Panc1 (cell line): ENCODE measurements at regions not wholly inside any gene's neighbourhood (a gene's known extent, or its start where the extent isn't known, plus 50 kb on each side); places are given as distances from the start of the nearest gene placed in this dataset.

Source experiments
- ATAC-seq: fragments of 200-7000 bp; cut with Tn5 transposase; 2 replicates; pipeline ENCODE4 v1.9.1; 2020; ENCODE audit warnings: mild to moderate bottlenecking, moderate library complexity
- BruUV-seq: library from RNA; stranded (reverse); fragments of 400-500 nt; replicated peaks from 2 replicates; lab custom pipeline; 2021; lab: Mats Ljungman, UMichigan
- CTCF ChIA-PET: fragments of 300-600 bp; sonication (Branson Sonifier 250); formaldehyde crosslinking; loops from one replicate; lab custom pipeline; 2022; ENCODE audit warnings: antibody characterized with exemption; lab: Charles Lee
- POLR2A ChIA-PET: fragments of 300-600 bp; sonication (Branson Sonifier 250); formaldehyde crosslinking; loops from one replicate; lab custom pipeline; 2022; ENCODE audit warnings: antibody characterized with exemption; lab: Charles Lee
- DNase-seq: peaks from one replicate; pipeline ENCODE4 v3.0.0-alpha.2; 2010; ENCODE audit warnings: low read depth, low spot score
- H3K27ac ChIP-seq: 2 replicates; pipeline ENCODE4 v1.5.1; 2011; ENCODE audit warnings: mild to moderate bottlenecking, low read length, inconsistent platforms
- H3K27me3 ChIP-seq: fragments of 200-500 bp; sonication (Bioruptor generic); 2 replicates; pipeline ENCODE4 v1.6.0; 2014; ENCODE audit warnings: low read length, inconsistent platforms; ENCODE audit not compliant: control insufficient read depth, insufficient read depth
- H3K36me3 ChIP-seq: fragments of 200-500 bp; sonication (Bioruptor generic); 2 replicates; pipeline ENCODE4 v1.5.1; 2014; ENCODE audit warnings: inconsistent platforms, mild to moderate bottlenecking, low read length, moderate library complexity; ENCODE audit not compliant: control insufficient read depth, insufficient read depth
- H3K4me1 ChIP-seq: 2 replicates; pipeline ENCODE4 v1.5.1; 2011; ENCODE audit warnings: inconsistent platforms, mild to moderate bottlenecking, low read length, moderate library complexity; ENCODE audit not compliant: control insufficient read depth, insufficient read depth
- H3K4me3 ChIP-seq, 2 experiments: 2 replicates each; pipeline ENCODE4 v1.5.1; 2011 to 2012; ENCODE audit warnings: low read depth in 2 of 2, low read length in 2 of 2, mild to moderate bottlenecking in 2 of 2, inconsistent platforms in 1 of 2, moderate library complexity in 1 of 2
- H3K9me3 ChIP-seq: fragments of 200-500 bp; sonication (Bioruptor generic); 2 replicates; pipeline ENCODE4 v1.5.1; 2014; ENCODE audit warnings: low read depth, mild to moderate bottlenecking, inconsistent platforms, low read length, moderate library complexity; ENCODE audit not compliant: control insufficient read depth, insufficient read depth
- CTCF ChIP-seq: fragments of 450-650 bp; IDR thresholded peaks from 2 replicates; pipeline ENCODE4 v1.5.1; 2017; ENCODE audit warnings: mild to moderate bottlenecking
- POLR2AphosphoS5 ChIP-seq: IDR thresholded peaks from 2 replicates; pipeline ENCODE4 v1.6.1; 2012; ENCODE audit warnings: mild to moderate bottlenecking, low read depth, low read length, moderate library complexity
- SIN3A ChIP-seq: IDR thresholded peaks from 2 replicates; pipeline ENCODE4 v1.6.1; 2012; ENCODE audit warnings: low read depth, mild to moderate bottlenecking, low read length, moderate library complexity, borderline replicate concordance; ENCODE audit not compliant: insufficient read depth
- TCF7L2 ChIP-seq: IDR thresholded peaks from 2 replicates; pipeline ENCODE4 v1.6.1; 2011; ENCODE audit warnings: mild to moderate bottlenecking, low read depth, low read length, inconsistent platforms
- in situ Hi-C: cut with HindIII; loops from 2 replicates; pipeline ENCODE4 v1.10.0; 2016; ENCODE audit warnings: low sequenced_read_pairs, low pct_unique_long_range_greater_than_20kb
- intact Hi-C: fragments of 100-400 bp; cut with micrococcal nuclease; formaldehyde crosslinking; loops from one replicate; pipeline ENCODE4 v1.10.0; 2022; ENCODE audit not compliant: unreplicated experiment
- TF ChIP-seq, protein P1 (sequence below), 2 experiments: IDR thresholded peaks; 2 replicates each; pipeline ENCODE4 v1.6.1; 2011 to 2012; ENCODE audit warnings: low read depth in 2 of 2, control low read depth in 1 of 2, low read length in 1 of 2, mild to moderate bottlenecking in 1 of 2, moderate library complexity in 1 of 2; ENCODE audit not compliant: insufficient read depth in 1 of 2

DNA sequence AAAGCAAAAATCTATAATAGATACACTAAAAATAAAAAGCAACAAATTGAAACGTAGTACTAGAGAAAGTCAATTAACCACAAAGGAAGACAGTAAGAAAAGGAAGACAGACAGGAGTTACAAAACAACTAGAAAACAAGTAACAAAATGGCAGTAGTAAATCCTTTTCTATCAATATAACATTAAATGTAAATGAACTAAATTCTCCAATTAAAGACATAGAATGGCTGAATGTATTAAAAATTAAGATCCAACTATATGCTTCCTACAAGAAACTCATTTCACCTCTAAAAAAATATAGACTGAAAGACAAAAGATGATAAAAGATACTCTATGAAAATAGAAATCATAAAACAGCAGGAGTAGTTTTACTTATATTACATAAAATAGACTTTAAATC is 79.1 kb downstream of the CTH start:
- ATAC-seq = no peak
- in situ Hi-C loops = no loop called here
- intact Hi-C loops = no loop called here
- POLR2A ChIA-PET = no interaction called here
- Histone ChIP-seq H3K27ac (no peak overlapping the region), H3K36me3 (no peaks in the 10 kb centered on the region), H3K27me3 (no peaks in the 10 kb centered on the region), H3K9me3 (no peaks in the 10 kb centered on the region), H3K4me1 (no peaks in the 10 kb centered on the region), H3K4me3 (no peak overlapping the region)
- no peak for DNase-seq
- CTCF ChIA-PET = no interaction called here
- BruUV-seq = no TSS peak
- TF ChIP-seq TCF7L2 (no peak), SIN3A (no peak), POLR2AphosphoS5 (no peak), CTCF (no peak)
- TF ChIP-seq, protein P1, sequence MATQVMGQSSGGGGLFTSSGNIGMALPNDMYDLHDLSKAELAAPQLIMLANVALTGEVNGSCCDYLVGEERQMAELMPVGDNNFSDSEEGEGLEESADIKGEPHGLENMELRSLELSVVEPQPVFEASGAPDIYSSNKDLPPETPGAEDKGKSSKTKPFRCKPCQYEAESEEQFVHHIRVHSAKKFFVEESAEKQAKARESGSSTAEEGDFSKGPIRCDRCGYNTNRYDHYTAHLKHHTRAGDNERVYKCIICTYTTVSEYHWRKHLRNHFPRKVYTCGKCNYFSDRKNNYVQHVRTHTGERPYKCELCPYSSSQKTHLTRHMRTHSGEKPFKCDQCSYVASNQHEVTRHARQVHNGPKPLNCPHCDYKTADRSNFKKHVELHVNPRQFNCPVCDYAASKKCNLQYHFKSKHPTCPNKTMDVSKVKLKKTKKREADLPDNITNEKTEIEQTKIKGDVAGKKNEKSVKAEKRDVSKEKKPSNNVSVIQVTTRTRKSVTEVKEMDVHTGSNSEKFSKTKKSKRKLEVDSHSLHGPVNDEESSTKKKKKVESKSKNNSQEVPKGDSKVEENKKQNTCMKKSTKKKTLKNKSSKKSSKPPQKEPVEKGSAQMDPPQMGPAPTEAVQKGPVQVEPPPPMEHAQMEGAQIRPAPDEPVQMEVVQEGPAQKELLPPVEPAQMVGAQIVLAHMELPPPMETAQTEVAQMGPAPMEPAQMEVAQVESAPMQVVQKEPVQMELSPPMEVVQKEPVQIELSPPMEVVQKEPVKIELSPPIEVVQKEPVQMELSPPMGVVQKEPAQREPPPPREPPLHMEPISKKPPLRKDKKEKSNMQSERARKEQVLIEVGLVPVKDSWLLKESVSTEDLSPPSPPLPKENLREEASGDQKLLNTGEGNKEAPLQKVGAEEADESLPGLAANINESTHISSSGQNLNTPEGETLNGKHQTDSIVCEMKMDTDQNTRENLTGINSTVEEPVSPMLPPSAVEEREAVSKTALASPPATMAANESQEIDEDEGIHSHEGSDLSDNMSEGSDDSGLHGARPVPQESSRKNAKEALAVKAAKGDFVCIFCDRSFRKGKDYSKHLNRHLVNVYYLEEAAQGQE (IDR thresholded peaks at IDR 0.05; ENCODE audit: insufficient read depth in 1 of 2, low read depth in 2 of 2, low read length in 1 of 2) = no peak

GRCh38 chr1:70495370-70495769 is 84.3 kb downstream of the CTH start:
- Histone ChIP-seq H3K4me3 (no peak overlapping the region), H3K36me3 (no peaks in the 10 kb centered on the region), H3K27me3 (no peaks in the 10 kb centered on the region), H3K27ac (no peak overlapping the region), H3K4me1 (no peaks in the 10 kb centered on the region), H3K9me3 (no peaks in the 10 kb centered on the region)
- BruUV-seq = no TSS peak
- TF ChIP-seq POLR2AphosphoS5 (no peak), CTCF (no peak), SIN3A (no peak), TCF7L2 (no peak)
- TF ChIP-seq, protein P1 (IDR thresholded peaks at IDR 0.05; ENCODE audit: insufficient read depth in 1 of 2, low read depth in 2 of 2, low read length in 1 of 2) = no peak
- DNase-seq = no peak
- in situ Hi-C loops = no loop called here
- intact Hi-C loops = no loop called here
- ChIA-PET POLR2A (no interaction called here), CTCF (no interaction called here)
- ATAC-seq = no peak
